LNCAP (cell line): ENCODE measurements at regions not wholly inside any gene's neighbourhood (a gene's known extent, or its start where the extent isn't known, plus 50 kb on each side); places are given as distances from the start of the nearest gene placed in this dataset.

Source experiments
- CTCF ChIP-seq: fragments of 450-650 bp; IDR thresholded peaks from 2 replicates; pipeline ENCODE4 v1.5.1; 2017; ENCODE audit warnings: mild to moderate bottlenecking

GRCh38 chr20:54843865-54844264 lies 368.5 kb downstream of the DOK5 start:
- TF ChIP-seq CTCF: no peak

- no peak for TF ChIP-seq CTCF
Observed at GRCh38 chr20:54843431-54843830, 368.0 kb downstream of the DOK5 start.

- TF ChIP-seq CTCF: no peak
Observed at GRCh38 chr20:54839224-54839623, 363.8 kb downstream of the DOK5 start.

GRCh38 chr20:54837226-54837625 lies 361.8 kb downstream of the DOK5 start:
- TF ChIP-seq CTCF: no peak

GRCh38 chr20:54822386-54822785 lies 347.0 kb downstream of the DOK5 start:
- no peak for TF ChIP-seq CTCF

- TF ChIP-seq CTCF: no peak
Observed at GRCh38 chr20:54820392-54820791, 345.0 kb downstream of the DOK5 start.

GRCh38 chr20:54806462-54806861 lies 331.1 kb downstream of the DOK5 start:
- TF ChIP-seq CTCF: no peak

GRCh38 chr20:54794874-54795273 lies 319.5 kb downstream of the DOK5 start:
- TF ChIP-seq CTCF: no peak
